GM23338 (cell line): ENCODE measurements at regions not wholly inside any gene's neighbourhood (a gene's known extent, or its start where the extent isn't known, plus 50 kb on each side); places are given as distances from the start of the nearest gene placed in this dataset.

Source experiments
- ATAC-seq: fragments of 200-7000 bp; cut with Tn5 transposase; 3 replicates; pipeline ENCODE4 v1.9.1; 2020
- DNase-seq: peaks from one replicate; pipeline ENCODE4 v3.0.0-alpha.2; 2015; ENCODE audit warnings: low spot score
- H2AFZ ChIP-seq: fragments of 200-600 bp; sonication (generic); 2 replicates; pipeline ENCODE4 v1.8.0; 2016; ENCODE audit warnings: antibody characterized with exemption, mild to moderate bottlenecking, moderate library complexity
- H3F3A ChIP-seq: fragments of 200-600 bp; sonication (generic); replicated peaks from 2 replicates; pipeline ENCODE4 v1.8.0; 2017; ENCODE audit warnings: antibody characterized with exemption, mixed run types, low read depth
- H3K27ac ChIP-seq: fragments of 200-600 bp; sonication (generic); 2 replicates; pipeline ENCODE4 v1.6.1; 2016; ENCODE audit warnings: low read depth
- H3K27me3 ChIP-seq: fragments of 200-600 bp; sonication (generic); 2 replicates; pipeline ENCODE4 v1.8.0; 2016; ENCODE audit warnings: mild to moderate bottlenecking, mixed run types, moderate library complexity; ENCODE audit not compliant: insufficient read depth
- H3K36me3 ChIP-seq: fragments of 200-600 bp; sonication (generic); 2 replicates; pipeline ENCODE4 v1.8.0; 2016; ENCODE audit warnings: mild to moderate bottlenecking; ENCODE audit not compliant: insufficient read depth
- H3K4me1 ChIP-seq: fragments of 200-600 bp; sonication (generic); 2 replicates; pipeline ENCODE4 v1.8.0; 2016; ENCODE audit warnings: mild to moderate bottlenecking, moderate library complexity; ENCODE audit not compliant: insufficient read depth
- H3K4me2 ChIP-seq: fragments of 200-600 bp; sonication (generic); 2 replicates; pipeline ENCODE4 v1.7.1; 2017; ENCODE audit warnings: mixed run types
- H3K4me3 ChIP-seq: fragments of 200-600 bp; sonication (generic); 2 replicates; pipeline ENCODE4 v1.6.1; 2016; ENCODE audit warnings: mixed run types
- H3K79me2 ChIP-seq: fragments of 200-600 bp; sonication (generic); replicated peaks from 2 replicates; pipeline ENCODE4 v1.8.0; 2017; ENCODE audit warnings: mild to moderate bottlenecking; ENCODE audit not compliant: insufficient read depth
- H3K9me2 ChIP-seq: fragments of 200-600 bp; sonication (generic); 2 replicates; pipeline ENCODE4 v1.8.0; 2017; ENCODE audit not compliant: insufficient read depth
- H4K20me1 ChIP-seq: fragments of 200-600 bp; sonication (generic); replicated peaks from 2 replicates; pipeline ENCODE4 v1.8.0; 2017; ENCODE audit warnings: mild to moderate bottlenecking; ENCODE audit not compliant: insufficient read depth
- H3K27ac Mint-ChIP-seq: 2 replicates; pipeline ENCODE4 v1.8.0; 2020; ENCODE audit warnings: inconsistent platforms, mild to moderate bottlenecking, moderate library complexity, mixed read lengths
- H3K27me3 Mint-ChIP-seq: 3 replicates; pipeline ENCODE4 v1.8.0; 2022; ENCODE audit warnings: low read depth, mild to moderate bottlenecking, moderate library complexity, mixed read lengths, inconsistent platforms; ENCODE audit not compliant: insufficient read depth, poor library complexity
- H3K36me3 Mint-ChIP-seq: 3 replicates; pipeline ENCODE4 v1.8.0; 2021; ENCODE audit warnings: low read depth, mild to moderate bottlenecking, inconsistent platforms, moderate library complexity, mixed read lengths
- H3K4me1 Mint-ChIP-seq: 3 replicates; pipeline ENCODE4 v1.8.0; 2020; ENCODE audit warnings: mild to moderate bottlenecking, inconsistent platforms, mixed read lengths
- H3K4me3 Mint-ChIP-seq: 3 replicates; pipeline ENCODE4 v1.8.0; 2021; ENCODE audit warnings: moderate library complexity, mild to moderate bottlenecking, inconsistent platforms, mixed read lengths
- H3K9me3 Mint-ChIP-seq: 3 replicates; pipeline ENCODE4 v1.8.0; 2020; ENCODE audit warnings: moderate library complexity, mild to moderate bottlenecking, inconsistent platforms, mixed read lengths
- CREB1 ChIP-seq: fragments of 250-450 bp; sonication (Bioruptor Pico); IDR thresholded peaks from 2 replicates; pipeline ENCODE4 v1.5.0; 2020; ENCODE audit warnings: low read depth, mild to moderate bottlenecking, moderate library complexity
- CTCF ChIP-seq, 2 experiments: fragments of 200-600 bp in 1 of 2; sonication (generic) in 1 of 2; conservative IDR thresholded peaks; 2 replicates each; pipeline versions ENCODE4 v1.5.1 to v1.6.1; 2016 to 2017; ENCODE audit warnings: antibody characterized with exemption in 2 of 2, low read depth in 2 of 2, mild to moderate bottlenecking in 2 of 2, moderate library complexity in 1 of 2
- ETS1 ChIP-seq: IDR thresholded peaks from 2 replicates; pipeline ENCODE4 v1.6.1; 2016; ENCODE audit warnings: antibody characterized with exemption
- EZH2 ChIP-seq: fragments of 200-600 bp; sonication (generic); IDR thresholded peaks from one replicate; pipeline ENCODE4 v1.8.0; 2017; ENCODE audit warnings: antibody characterized with exemption, mild to moderate bottlenecking, low read depth; ENCODE audit not compliant: unreplicated experiment
- EZH2phosphoT487 ChIP-seq: fragments of 200-600 bp; sonication (generic); IDR thresholded peaks from one replicate; pipeline ENCODE4 v1.8.1; 2018; ENCODE audit warnings: antibody characterized with exemption; ENCODE audit not compliant: unreplicated experiment
- JUNB ChIP-seq: IDR thresholded peaks from one replicate; pipeline ENCODE4 v1.6.1; 2016; ENCODE audit warnings: antibody characterized with exemption; ENCODE audit not compliant: unreplicated experiment
- POLR2AphosphoS5 ChIP-seq: IDR thresholded peaks from 2 replicates; pipeline ENCODE4 v1.6.1; 2016; ENCODE audit warnings: antibody characterized with exemption, low read depth
- REST ChIP-seq: IDR thresholded peaks from one replicate; pipeline ENCODE4 v1.6.1; 2018; ENCODE audit warnings: antibody characterized with exemption; ENCODE audit not compliant: unreplicated experiment
- STAT1 ChIP-seq: IDR thresholded peaks from one replicate; pipeline ENCODE4 v1.6.1; 2016; ENCODE audit warnings: antibody characterized with exemption; ENCODE audit not compliant: unreplicated experiment
- ZNF114 ChIP-seq: fragments of 250-450 bp; sonication (Bioruptor Pico); IDR thresholded peaks from 2 replicates; pipeline ENCODE4 v1.5.0; 2020; ENCODE audit warnings: mild to moderate bottlenecking, moderate library complexity
- ZNF331 ChIP-seq: fragments of 250-450 bp; sonication (Bioruptor Pico); IDR thresholded peaks from 2 replicates; pipeline ENCODE4 v1.5.0; 2020; ENCODE audit warnings: low read depth, mild to moderate bottlenecking, moderate library complexity
- ZNF462 ChIP-seq: fragments of 250-450 bp; sonication (Bioruptor Pico); IDR thresholded peaks from 2 replicates; pipeline ENCODE4 v1.5.0; 2020; ENCODE audit warnings: mild to moderate bottlenecking, moderate library complexity

GRCh38 chr21:8989261-8989711, 1532.1 kb upstream of the TPTE start:
- Histone ChIP-seq H3K4me2 (no peak overlapping the region), H4K20me1 (no peaks in the 10 kb centered on the region), H3K36me3 (no peaks in the 10 kb centered on the region), H2AFZ (no peak overlapping the region), H3K4me3 (no peak overlapping the region), H3K4me1 (no peaks in the 10 kb centered on the region), H3F3A (no peaks in the 10 kb centered on the region), H3K27me3 (no peaks in the 10 kb centered on the region), H3K9me2 (no peaks in the 10 kb centered on the region), H3K27ac (no peak overlapping the region), H3K79me2 (no peaks in the 10 kb centered on the region)
- H3K4me3 Mint-ChIP-seq: no peak overlapping the region
- peaks cover 57% of the 10 kb centered on the region for H3K36me3 Mint-ChIP-seq
- H3K27ac Mint-ChIP-seq: no peak overlapping the region
- peak; percentile 20 for ATAC-seq
- H3K9me3 Mint-ChIP-seq: peaks cover 59% of the 10 kb centered on the region
- TF ChIP-seq ZNF114 (CRISPR knock-in tag) (no peak), ETS1 (no peak), JUNB (no peak), ZNF462 (no peak), EZH2phosphoT487 (no peak), EZH2 (no peak), ZNF331 (CRISPR knock-in tag) (no peak), STAT1 (no peak), CTCF (conservative IDR thresholded peaks at IDR 0.05; ENCODE audit: low read depth in 2 of 2) (no peak), CREB1 (CRISPR knock-in tag) (no peak), REST (no peak), POLR2AphosphoS5 (no peak)
- peak; percentile 86 for DNase-seq
- peaks cover 40% of the 10 kb centered on the region for H3K27me3 Mint-ChIP-seq
- no peaks in the 10 kb centered on the region for H3K4me1 Mint-ChIP-seq
